Sigmoid colon (tissue), 6 donors: ENCODE measurements at regions not wholly inside any gene's neighbourhood (a gene's known extent, or its start where the extent isn't known, plus 50 kb on each side); places are given as distances from the start of the nearest gene placed in this dataset.

ENCODE experiments used
- DNase-seq: peaks from one replicate; pipeline ENCODE4 v3.0.0-alpha.2; 2019
- H3K27ac ChIP-seq, 4 donors: fragments of 200-600 bp; sonication (generic); one replicate each; pipeline ENCODE4 v1.5.1; 2016 to 2019; ENCODE audit warnings: mild to moderate bottlenecking in 1 of 4
- H3K27me3 ChIP-seq, 3 donors: fragments of 200-600 bp; sonication (generic); one replicate each; pipeline ENCODE4 v1.5.1; 2019; ENCODE audit warnings: mild to moderate bottlenecking in 1 of 3
- H3K36me3 ChIP-seq, 4 donors: fragments of 200-600 bp; sonication (generic); one replicate each; pipeline ENCODE4 v1.5.1; 2016 to 2019
- H3K4me1 ChIP-seq, 4 donors: fragments of 200-600 bp; sonication (generic); one replicate each; pipeline ENCODE4 v1.5.1; 2017 to 2019
- H3K4me3 ChIP-seq, 4 donors: fragments of 200-600 bp; sonication (generic); one replicate each; pipeline ENCODE4 v1.5.1; 2017 to 2019; ENCODE audit warnings: mild to moderate bottlenecking in 2 of 4, moderate library complexity in 1 of 4
- H3K9me3 ChIP-seq, 4 donors: fragments of 200-600 bp in 3 of 4; sonication (generic) in 3 of 4; one replicate each; pipeline versions ENCODE4 v1.5.1 to v1.6.1; 2013 to 2019
- EP300 ChIP-seq, 4 donors: sonication (generic); formaldehyde crosslinking; IDR thresholded peaks; one replicate each; pipeline ENCODE4 v1.6.1; 2017; ENCODE audit warnings: antibody characterized with exemption in 4 of 4
- POLR2A ChIP-seq, 2 donors: fragments of 450-650 bp; IDR thresholded peaks; one replicate each; pipeline ENCODE4 v1.6.1; 2016; ENCODE audit warnings: antibody characterized with exemption in 2 of 2, mild to moderate bottlenecking in 2 of 2, moderate library complexity in 2 of 2
- POLR2AphosphoS5 ChIP-seq, 4 donors: sonication (generic); formaldehyde crosslinking; IDR thresholded peaks; one replicate each; pipeline ENCODE4 v1.6.1; 2017; ENCODE audit warnings: antibody characterized with exemption in 4 of 4
- WGBS, 2 donors: extraction: QIAGEN DNeasy Blood & Tissue Kit; methylation state at CpG; one replicate each; pipeline ENCODE4 v1.1.7; 2013; 5-methylcytosine and 5-hydroxymethylcytosine counted together
- intact Hi-C: fragments of 100-400 bp; cut with DNase I; formaldehyde crosslinking; loops from one replicate; pipeline ENCODE4 v1.15.1; 2023
- TF ChIP-seq, protein P1 (sequence below), 4 experiments: fragments of 450-650 bp in 3 of 4; fragments of 200-600 bp in 1 of 4; IDR thresholded peaks; one replicate each; pipeline ENCODE4 v1.5.1; 2016 to 2019; ENCODE audit warnings: antibody characterized with exemption in 4 of 4, mild to moderate bottlenecking in 3 of 4, moderate library complexity in 2 of 4
- donor health status: healthy with polysubstance abuse.
- donor health status: healthy.

DNA sequence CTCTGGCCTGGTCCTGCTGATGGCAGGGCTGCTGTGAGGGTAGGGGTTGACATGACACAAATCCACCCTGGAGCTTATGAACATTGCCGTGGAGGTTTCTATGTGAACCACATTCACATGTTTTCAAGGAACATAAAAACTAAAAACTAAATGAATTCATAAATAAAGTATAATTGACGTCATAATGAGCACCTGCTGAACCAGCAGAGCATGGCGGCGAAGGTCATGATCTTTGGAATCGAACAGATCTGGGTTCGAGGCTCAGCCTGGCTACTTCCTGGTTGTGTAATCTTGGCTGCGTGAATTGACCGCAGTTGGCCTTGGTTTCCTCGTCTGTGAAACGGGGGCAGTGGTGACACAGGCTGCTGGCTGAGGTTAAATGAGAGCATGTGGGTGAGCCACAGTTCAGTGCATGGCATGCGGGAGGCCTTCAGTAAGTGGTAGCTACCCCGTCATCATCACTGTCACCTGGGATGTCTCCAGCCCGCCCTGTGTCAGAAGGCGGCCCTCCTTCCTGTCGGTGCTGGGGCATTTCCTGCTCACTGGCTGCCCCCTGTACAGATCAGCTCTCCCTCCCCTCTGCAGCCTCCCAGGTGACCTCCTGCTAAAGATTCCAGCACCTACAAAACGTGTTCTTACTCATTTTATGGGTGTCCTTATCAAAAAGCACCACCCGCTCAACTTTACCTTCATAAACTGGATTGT, 190.3 kb upstream of the SHH start:
- peaks cover 0 to 11% (median 0%) of the 10 kb centered on the region in 3 donors for H3K27me3 ChIP-seq
- TF ChIP-seq POLR2A (IDR thresholded peaks at IDR 0.05) (no peak), POLR2AphosphoS5 (IDR thresholded peaks at IDR 0.05) (no peak)
- TF ChIP-seq, protein P1, sequence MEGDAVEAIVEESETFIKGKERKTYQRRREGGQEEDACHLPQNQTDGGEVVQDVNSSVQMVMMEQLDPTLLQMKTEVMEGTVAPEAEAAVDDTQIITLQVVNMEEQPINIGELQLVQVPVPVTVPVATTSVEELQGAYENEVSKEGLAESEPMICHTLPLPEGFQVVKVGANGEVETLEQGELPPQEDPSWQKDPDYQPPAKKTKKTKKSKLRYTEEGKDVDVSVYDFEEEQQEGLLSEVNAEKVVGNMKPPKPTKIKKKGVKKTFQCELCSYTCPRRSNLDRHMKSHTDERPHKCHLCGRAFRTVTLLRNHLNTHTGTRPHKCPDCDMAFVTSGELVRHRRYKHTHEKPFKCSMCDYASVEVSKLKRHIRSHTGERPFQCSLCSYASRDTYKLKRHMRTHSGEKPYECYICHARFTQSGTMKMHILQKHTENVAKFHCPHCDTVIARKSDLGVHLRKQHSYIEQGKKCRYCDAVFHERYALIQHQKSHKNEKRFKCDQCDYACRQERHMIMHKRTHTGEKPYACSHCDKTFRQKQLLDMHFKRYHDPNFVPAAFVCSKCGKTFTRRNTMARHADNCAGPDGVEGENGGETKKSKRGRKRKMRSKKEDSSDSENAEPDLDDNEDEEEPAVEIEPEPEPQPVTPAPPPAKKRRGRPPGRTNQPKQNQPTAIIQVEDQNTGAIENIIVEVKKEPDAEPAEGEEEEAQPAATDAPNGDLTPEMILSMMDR (IDR thresholded peaks at IDR 0.05): no peak
- intact Hi-C loops: no loop called here
- H3K4me1 ChIP-seq: no peaks in the 10 kb centered on the region
- no peak overlapping the region for H3K27ac ChIP-seq
- H3K36me3 ChIP-seq: no peaks in the 10 kb centered on the region
- no peak overlapping the region for H3K4me3 ChIP-seq
- peaks cover 0 to 2% (median 0%) of the 10 kb centered on the region in 4 donors for H3K9me3 ChIP-seq
- 26 to 68% methylated on average over 17 of the region's 17 CpGs for WGBS, 2 donors
- no peak for DNase-seq

DNA sequence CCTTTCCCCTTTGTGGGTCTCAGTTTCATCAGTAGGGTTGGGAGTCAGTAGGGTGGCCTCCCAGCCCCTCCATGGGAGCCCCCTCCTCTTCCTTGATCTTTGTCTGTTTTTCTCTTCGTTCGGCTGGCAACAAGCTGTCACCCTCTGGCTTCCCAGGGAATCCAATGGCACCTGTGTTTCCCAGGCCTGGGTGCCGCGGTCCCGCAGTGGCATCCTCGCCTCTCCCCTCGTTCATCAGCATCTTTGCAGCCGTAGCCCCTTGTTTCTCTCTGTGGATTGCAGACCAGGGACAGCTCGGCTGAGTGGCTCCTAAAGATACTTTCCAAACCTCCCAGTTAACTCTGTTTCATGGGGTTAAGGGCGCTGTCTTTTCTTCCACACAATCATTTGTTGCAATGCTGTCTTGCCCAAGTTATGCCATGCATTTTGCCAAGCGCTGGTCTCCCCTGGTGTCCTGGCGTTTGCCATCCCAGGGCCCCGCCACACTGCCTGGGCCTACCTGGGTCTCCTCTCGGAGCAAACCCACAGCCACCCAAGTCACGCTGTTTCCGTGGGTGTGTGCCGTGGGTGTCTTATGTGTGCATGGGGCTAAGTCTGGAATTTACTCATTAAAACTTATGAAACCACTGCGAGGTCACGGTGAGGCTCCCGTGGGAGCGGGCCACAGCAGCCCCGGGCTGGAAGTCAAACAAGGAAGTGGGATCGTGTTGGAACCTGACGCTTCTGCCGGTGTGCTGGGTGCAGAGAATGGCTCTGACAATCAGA, 189.4 kb upstream of the SHH start:
- Histone ChIP-seq H3K9me3 (no peaks in the 10 kb centered on the region), H3K36me3 (no peaks in the 10 kb centered on the region), H3K4me1 (no peaks in the 10 kb centered on the region), H3K27ac (no peak overlapping the region), H3K4me3 (no peak overlapping the region), H3K27me3 (peaks cover 0 to 11% (median 0%) of the 10 kb centered on the region in 3 donors)
- intact Hi-C loops: no loop called here
- 69 to 89% methylated on average over 25 of the region's 25 CpGs for WGBS, 2 donors
- DNase-seq: no peak
- no peak for TF ChIP-seq POLR2A (IDR thresholded peaks at IDR 0.05)
- TF ChIP-seq, protein P1 (IDR thresholded peaks at IDR 0.05): no peak
- no peak for TF ChIP-seq POLR2AphosphoS5 (IDR thresholded peaks at IDR 0.05)
- no peak for TF ChIP-seq EP300 (IDR thresholded peaks at IDR 0.05)

DNA sequence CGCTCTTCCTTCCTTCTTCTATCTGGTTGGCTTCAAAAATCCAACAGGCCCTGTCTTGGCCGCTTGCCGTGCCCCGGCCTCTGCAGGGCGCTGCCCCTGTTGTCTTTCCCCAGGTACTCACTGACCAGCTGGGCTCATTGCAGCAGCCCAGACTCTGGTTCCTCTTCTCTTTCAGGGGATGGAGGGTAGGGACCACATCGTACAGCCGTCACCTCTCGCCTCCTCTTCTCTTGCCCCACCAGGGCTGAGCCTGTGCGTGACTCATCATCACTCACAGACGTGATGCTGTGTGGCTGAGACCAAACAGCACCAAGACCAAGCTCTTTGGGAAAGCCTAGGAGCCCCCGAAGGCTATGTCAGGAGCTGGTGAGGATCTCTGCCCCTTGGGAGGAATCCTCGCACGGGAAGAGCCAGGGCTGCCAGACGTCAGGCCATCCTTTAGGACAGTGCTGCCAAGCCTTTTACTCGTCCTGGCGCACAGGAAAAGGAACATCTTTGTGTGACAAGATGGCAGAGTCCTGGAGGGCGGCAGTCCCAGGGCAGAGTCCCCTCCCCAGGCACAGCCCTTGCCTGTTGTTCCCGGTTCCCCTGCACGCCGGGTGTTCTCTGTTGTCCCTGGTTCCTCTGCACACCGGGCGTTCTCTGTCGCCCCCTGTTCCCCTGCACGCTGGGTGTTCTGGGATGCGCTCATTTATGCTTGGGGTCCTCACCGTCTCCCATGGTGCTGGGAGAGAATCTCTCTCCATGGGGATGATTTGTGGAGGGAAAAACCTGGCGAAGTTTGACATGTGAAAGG, 188.5 kb upstream of the SHH start:
- 91% methylated on average over 27 of the region's 27 CpGs for WGBS, 2 donors
- no peak overlapping the region for H3K4me3 ChIP-seq
- DNase-seq: no peak
- no peak for TF ChIP-seq EP300 (IDR thresholded peaks at IDR 0.05)
- TF ChIP-seq, protein P1 (IDR thresholded peaks at IDR 0.05): no peak
- no peak for TF ChIP-seq POLR2AphosphoS5 (IDR thresholded peaks at IDR 0.05)
- no peak for TF ChIP-seq POLR2A (IDR thresholded peaks at IDR 0.05)
- H3K4me1 ChIP-seq: no peaks in the 10 kb centered on the region
- H3K27ac ChIP-seq: no peak overlapping the region
- H3K36me3 ChIP-seq: no peaks in the 10 kb centered on the region
- H3K9me3 ChIP-seq: no peaks in the 10 kb centered on the region
- H3K27me3 ChIP-seq: peaks cover 0 to 11% (median 0%) of the 10 kb centered on the region in 3 donors
- intact Hi-C loops: no loop called here

DNA sequence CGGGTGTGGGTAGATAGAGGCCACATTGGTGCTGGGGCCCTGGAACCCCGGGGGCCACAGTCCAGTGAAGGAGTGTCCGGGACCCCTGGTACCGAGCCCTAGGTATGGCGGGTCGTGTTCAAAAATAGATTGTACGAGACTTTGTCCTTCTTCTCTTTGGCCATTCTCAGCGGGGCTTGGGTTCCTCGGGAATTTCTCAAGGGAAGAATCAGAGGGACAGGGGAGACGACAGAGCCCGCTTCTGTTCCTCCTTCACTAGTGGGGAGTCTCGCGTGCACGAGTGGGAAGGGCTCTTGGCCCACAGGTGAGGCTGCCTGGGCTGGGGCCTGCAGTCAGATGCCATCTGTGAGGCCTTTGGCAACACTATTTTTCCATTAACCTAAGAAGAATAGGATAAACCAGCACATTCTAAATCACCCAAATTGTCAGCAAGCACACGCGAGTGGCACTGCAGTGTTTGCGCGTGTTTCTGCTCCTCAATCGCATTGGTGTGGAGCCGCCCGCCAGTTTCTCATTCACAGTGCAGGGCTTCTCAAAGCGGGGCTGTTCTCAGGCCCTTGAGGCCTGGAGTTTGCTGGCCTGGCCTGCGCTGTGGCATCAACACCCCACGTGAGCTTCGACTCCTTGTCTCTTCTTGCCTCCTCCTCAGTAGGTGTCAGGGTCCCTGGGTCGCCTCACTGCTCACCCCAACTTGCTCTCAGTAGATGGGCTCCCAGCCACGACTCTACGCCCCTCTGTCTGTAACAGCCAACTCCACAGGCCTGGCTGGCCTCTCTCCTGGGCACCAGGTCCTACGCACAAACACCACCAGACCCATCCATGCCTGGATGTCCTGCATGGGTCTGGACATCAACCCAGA, 187.6 kb upstream of the SHH start:
- H3K9me3 ChIP-seq: no peaks in the 10 kb centered on the region
- 93 to 95% methylated on average over 29 of the region's 29 CpGs for WGBS, 2 donors
- no peaks in the 10 kb centered on the region for H3K4me1 ChIP-seq
- TF ChIP-seq POLR2A (IDR thresholded peaks at IDR 0.05) (no peak), POLR2AphosphoS5 (IDR thresholded peaks at IDR 0.05) (no peak), EP300 (IDR thresholded peaks at IDR 0.05) (no peak)
- TF ChIP-seq, protein P1 (IDR thresholded peaks at IDR 0.05): no peak
- DNase-seq: no peak
- H3K27me3 ChIP-seq: peaks cover 0 to 11% (median 0%) of the 10 kb centered on the region in 3 donors
- H3K4me3 ChIP-seq: no peak overlapping the region
- intact Hi-C loops: no loop called here
- no peaks in the 10 kb centered on the region for H3K36me3 ChIP-seq
- no peak overlapping the region for H3K27ac ChIP-seq
